ENCODE measurements at regions not wholly inside any gene's neighbourhood (a gene's known extent, or its start where the extent isn't known, plus 50 kb on each side); places are given as distances from the start of the nearest gene placed in this dataset.

DNA sequence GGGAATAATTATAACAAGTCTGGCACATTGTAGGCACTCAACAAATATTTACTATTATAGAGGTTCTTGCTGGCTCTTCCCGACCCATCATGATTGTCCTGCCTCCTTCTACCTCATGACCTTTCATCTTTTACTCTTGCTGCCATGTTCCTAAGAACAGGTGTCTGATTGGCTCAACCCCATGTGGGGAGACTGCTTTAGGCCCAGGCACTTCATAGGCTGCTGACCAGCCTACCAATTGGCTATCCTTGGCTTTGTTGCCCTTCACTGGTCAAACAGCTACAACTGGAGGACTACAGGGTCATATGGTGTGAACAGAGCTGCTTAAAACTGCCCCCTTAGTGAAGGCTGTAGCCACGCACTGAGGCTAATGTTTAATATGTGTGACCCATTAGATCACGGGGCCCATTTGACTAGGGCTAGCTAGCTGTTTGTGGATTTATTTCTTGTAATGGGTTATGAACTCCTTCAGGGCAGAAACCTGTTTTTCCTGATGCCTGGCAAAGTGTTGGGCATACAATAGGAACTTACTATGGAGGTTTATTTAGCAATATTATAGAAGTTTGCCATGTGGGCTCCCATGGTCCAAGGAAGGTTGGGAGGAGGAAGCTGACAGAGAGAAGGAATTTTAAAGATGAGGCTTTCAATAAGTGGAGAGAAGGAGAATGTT lies 239.9 kb upstream of the TBC1D5 start:
- Histone ChIP-seq H3K36me3 (ENCODE audit: insufficient read depth, insufficient read length, low read length) (no peaks in the 10 kb centered on the region), H3K4me1 (ENCODE audit: insufficient read depth, insufficient read length) (no peaks in the 10 kb centered on the region), H3K9ac (ENCODE audit: insufficient read length, low read depth) (no peak overlapping the region), H3K27me3 (ENCODE audit: insufficient read depth, insufficient read length) (no peaks in the 10 kb centered on the region), H3K9me3 (ENCODE audit: insufficient read depth, low read length) (no peaks in the 10 kb centered on the region), H3K4me3 (ENCODE audit: insufficient read length, low read depth) (no peak overlapping the region)
- TF ChIP-seq ZNF274 (IDR thresholded peaks at IDR 0.05; ENCODE audit: low read depth, low read length) (no peak), YY1 (IDR thresholded peaks at IDR 0.05; ENCODE audit: insufficient read depth, insufficient read length) (no peak), SUZ12 (IDR thresholded peaks at IDR 0.05; ENCODE audit: extremely low read depth, insufficient read depth, insufficient read length) (no peak)
- DNase-seq (ENCODE audit: low read depth, low spot score), result no peak

GRCh38 chr3:17980863-17981262 lies 238.4 kb upstream of the TBC1D5 start:
- no peak for TF ChIP-seq SUZ12 (IDR thresholded peaks at IDR 0.05; ENCODE audit: extremely low read depth, insufficient read depth, insufficient read length)
- no peak for TF ChIP-seq YY1 (IDR thresholded peaks at IDR 0.05; ENCODE audit: insufficient read depth, insufficient read length)
- TF ChIP-seq ZNF274 (IDR thresholded peaks at IDR 0.05; ENCODE audit: low read depth, low read length), result no peak
- Histone ChIP-seq H3K36me3 (ENCODE audit: insufficient read depth, insufficient read length, low read length) (no peaks in the 10 kb centered on the region), H3K9me3 (ENCODE audit: insufficient read depth, low read length) (no peaks in the 10 kb centered on the region), H3K27me3 (ENCODE audit: insufficient read depth, insufficient read length) (no peaks in the 10 kb centered on the region), H3K4me1 (ENCODE audit: insufficient read depth, insufficient read length) (no peaks in the 10 kb centered on the region), H3K4me3 (ENCODE audit: insufficient read length, low read depth) (no peak overlapping the region), H3K9ac (ENCODE audit: insufficient read length, low read depth) (no peak overlapping the region)
- DNase-seq (ENCODE audit: low read depth, low spot score), result no peak

GRCh38 chr3:17979911-17980310 lies 237.5 kb upstream of the TBC1D5 start:
- H3K27me3 ChIP-seq (ENCODE audit: insufficient read depth, insufficient read length), result no peaks in the 10 kb centered on the region
- DNase-seq (ENCODE audit: low read depth, low spot score), result no peak
- no peaks in the 10 kb centered on the region for H3K4me1 ChIP-seq (ENCODE audit: insufficient read depth, insufficient read length)
- H3K9me3 ChIP-seq (ENCODE audit: insufficient read depth, low read length), result no peaks in the 10 kb centered on the region
- H3K4me3 ChIP-seq (ENCODE audit: insufficient read length, low read depth), result no peak overlapping the region
- no peak overlapping the region for H3K9ac ChIP-seq (ENCODE audit: insufficient read length, low read depth)
- TF ChIP-seq SUZ12 (IDR thresholded peaks at IDR 0.05; ENCODE audit: extremely low read depth, insufficient read depth, insufficient read length) (no peak), YY1 (IDR thresholded peaks at IDR 0.05; ENCODE audit: insufficient read depth, insufficient read length) (no peak), ZNF274 (IDR thresholded peaks at IDR 0.05; ENCODE audit: low read depth, low read length) (no peak)
- H3K36me3 ChIP-seq (ENCODE audit: insufficient read depth, insufficient read length, low read length), result no peaks in the 10 kb centered on the region

- DNase-seq (ENCODE audit: low read depth, low spot score), result no peak
- Histone ChIP-seq H3K27me3 (ENCODE audit: insufficient read depth, insufficient read length) (no peaks in the 10 kb centered on the region), H3K9ac (ENCODE audit: insufficient read length, low read depth) (no peak overlapping the region), H3K4me3 (ENCODE audit: insufficient read length, low read depth) (no peak overlapping the region), H3K4me1 (ENCODE audit: insufficient read depth, insufficient read length) (no peaks in the 10 kb centered on the region), H3K9me3 (ENCODE audit: insufficient read depth, low read length) (no peaks in the 10 kb centered on the region), H3K36me3 (ENCODE audit: insufficient read depth, insufficient read length, low read length) (no peaks in the 10 kb centered on the region)
- TF ChIP-seq SUZ12 (IDR thresholded peaks at IDR 0.05; ENCODE audit: extremely low read depth, insufficient read depth, insufficient read length), result no peak
- no peak for TF ChIP-seq ZNF274 (IDR thresholded peaks at IDR 0.05; ENCODE audit: low read depth, low read length)
- TF ChIP-seq YY1 (IDR thresholded peaks at IDR 0.05; ENCODE audit: insufficient read depth, insufficient read length), result no peak
These were observed 236.8 kb upstream of the TBC1D5 start for GRCh38 chr3:17979252-17979651.

DNA sequence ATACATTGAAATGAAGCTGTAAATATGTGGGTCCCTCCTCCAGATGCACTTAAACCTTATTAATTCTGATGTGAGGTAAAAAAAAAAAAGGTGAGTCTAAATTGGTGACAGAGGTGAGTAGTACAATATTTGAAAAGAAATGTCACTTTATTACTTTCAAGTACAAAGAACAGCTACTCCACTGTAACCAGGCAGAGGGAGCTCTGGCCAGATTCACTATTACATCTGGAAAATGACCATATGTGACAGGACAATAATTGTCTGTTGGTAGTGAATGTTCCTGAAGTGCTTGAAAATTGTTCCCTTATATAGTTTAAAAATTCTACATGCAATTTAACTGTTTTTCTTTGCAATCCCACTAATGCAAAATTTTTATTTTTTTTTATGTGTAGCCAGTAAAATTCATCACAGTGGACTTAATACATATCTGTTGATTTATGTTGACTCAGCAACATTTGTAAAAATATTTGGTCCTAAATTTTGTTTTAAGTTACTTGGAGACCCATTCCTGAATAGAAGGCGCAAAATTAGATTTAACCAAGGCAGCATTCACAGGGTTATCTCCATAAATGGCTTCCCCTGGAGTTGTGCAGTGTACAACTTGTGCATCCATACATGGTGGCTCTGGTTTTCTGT lies 231.9 kb upstream of the TBC1D5 start:
- Histone ChIP-seq H3K4me1 (ENCODE audit: insufficient read depth, insufficient read length) (no peaks in the 10 kb centered on the region), H3K36me3 (ENCODE audit: insufficient read depth, insufficient read length, low read length) (no peaks in the 10 kb centered on the region), H3K9ac (ENCODE audit: insufficient read length, low read depth) (no peak overlapping the region), H3K4me3 (ENCODE audit: insufficient read length, low read depth) (no peak overlapping the region), H3K9me3 (ENCODE audit: insufficient read depth, low read length) (no peaks in the 10 kb centered on the region), H3K27me3 (ENCODE audit: insufficient read depth, insufficient read length) (no peaks in the 10 kb centered on the region)
- TF ChIP-seq ZNF274 (IDR thresholded peaks at IDR 0.05; ENCODE audit: low read depth, low read length) (no peak), SUZ12 (IDR thresholded peaks at IDR 0.05; ENCODE audit: extremely low read depth, insufficient read depth, insufficient read length) (no peak), YY1 (IDR thresholded peaks at IDR 0.05; ENCODE audit: insufficient read depth, insufficient read length) (no peak)
- DNase-seq (ENCODE audit: low read depth, low spot score), result no peak

- no peak for DNase-seq (ENCODE audit: low read depth, low spot score)
- H3K27me3 ChIP-seq (ENCODE audit: insufficient read depth, insufficient read length), result no peaks in the 10 kb centered on the region
- no peak overlapping the region for H3K4me3 ChIP-seq (ENCODE audit: insufficient read length, low read depth)
- no peak overlapping the region for H3K9ac ChIP-seq (ENCODE audit: insufficient read length, low read depth)
- no peak for TF ChIP-seq ZNF274 (IDR thresholded peaks at IDR 0.05; ENCODE audit: low read depth, low read length)
- H3K36me3 ChIP-seq (ENCODE audit: insufficient read depth, insufficient read length, low read length), result no peaks in the 10 kb centered on the region
- no peaks in the 10 kb centered on the region for H3K9me3 ChIP-seq (ENCODE audit: insufficient read depth, low read length)
- H3K4me1 ChIP-seq (ENCODE audit: insufficient read depth, insufficient read length), result no peaks in the 10 kb centered on the region
These were observed 230.8 kb upstream of the TBC1D5 start for GRCh38 chr3:17972959-17973906.

GRCh38 chr3:17972476-17972875 lies 230.0 kb upstream of the TBC1D5 start:
- TF ChIP-seq ZNF274 (IDR thresholded peaks at IDR 0.05; ENCODE audit: low read depth, low read length) (no peak), SUZ12 (IDR thresholded peaks at IDR 0.05; ENCODE audit: extremely low read depth, insufficient read depth, insufficient read length) (no peak), YY1 (IDR thresholded peaks at IDR 0.05; ENCODE audit: insufficient read depth, insufficient read length) (no peak)
- H3K36me3 ChIP-seq (ENCODE audit: insufficient read depth, insufficient read length, low read length), result no peaks in the 10 kb centered on the region
- H3K4me1 ChIP-seq (ENCODE audit: insufficient read depth, insufficient read length), result no peaks in the 10 kb centered on the region
- no peak overlapping the region for H3K4me3 ChIP-seq (ENCODE audit: insufficient read length, low read depth)
- H3K9ac ChIP-seq (ENCODE audit: insufficient read length, low read depth), result no peak overlapping the region
- H3K9me3 ChIP-seq (ENCODE audit: insufficient read depth, low read length), result no peaks in the 10 kb centered on the region
- no peaks in the 10 kb centered on the region for H3K27me3 ChIP-seq (ENCODE audit: insufficient read depth, insufficient read length)
- DNase-seq (ENCODE audit: low read depth, low spot score), result no peak
